Omental fat pad (tissue), 3 donors: ENCODE measurements at regions not wholly inside any gene's neighbourhood (a gene's known extent, or its start where the extent isn't known, plus 50 kb on each side); places are given as distances from the start of the nearest gene placed in this dataset.
"Not testable (repeated sequence)": the region's sequence is repeated elsewhere in the genome, so short reads cannot be mapped to it uniquely, and the experiment has no call there.

ENCODE experiments used
- ATAC-seq: fragments of 150-250 bp; one replicate; pipeline ENCODE4 v1.9.1; 2016; ENCODE audit warnings: mild to moderate bottlenecking, moderate library complexity; ENCODE audit not compliant: low FRiP score
- DNase-seq: peaks from one replicate; pipeline ENCODE4 v3.0.0-alpha.2; 2019; ENCODE audit warnings: low spot score
- TF ChIP-seq, protein P1 (sequence below), 3 donors: fragments of 450-650 bp; IDR thresholded peaks; one replicate each; pipeline ENCODE4 v1.5.1; 2016 to 2017; ENCODE audit warnings: antibody characterized with exemption in 3 of 3, mild to moderate bottlenecking in 3 of 3, moderate library complexity in 2 of 3

DNA sequence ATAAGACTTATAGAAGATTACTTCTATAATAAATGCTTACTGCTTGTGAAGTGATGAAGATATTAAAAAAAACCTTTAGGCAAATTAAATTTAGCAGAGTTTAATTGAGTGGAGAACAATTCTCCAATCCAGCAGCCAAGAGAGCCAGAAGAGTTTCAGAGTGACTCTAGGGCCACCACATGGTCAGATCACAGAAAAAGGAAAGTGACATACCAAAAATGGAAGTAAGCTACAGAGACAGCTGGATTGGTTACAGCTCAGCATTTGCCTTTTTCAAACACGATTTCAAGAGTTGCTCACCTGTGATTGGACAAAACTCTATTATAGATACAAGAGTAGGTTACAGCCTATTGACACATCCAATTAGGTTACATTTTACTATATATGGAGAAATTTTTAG, 79.0 kb upstream of the TRAM1L1 start:
- TF ChIP-seq, protein P1, sequence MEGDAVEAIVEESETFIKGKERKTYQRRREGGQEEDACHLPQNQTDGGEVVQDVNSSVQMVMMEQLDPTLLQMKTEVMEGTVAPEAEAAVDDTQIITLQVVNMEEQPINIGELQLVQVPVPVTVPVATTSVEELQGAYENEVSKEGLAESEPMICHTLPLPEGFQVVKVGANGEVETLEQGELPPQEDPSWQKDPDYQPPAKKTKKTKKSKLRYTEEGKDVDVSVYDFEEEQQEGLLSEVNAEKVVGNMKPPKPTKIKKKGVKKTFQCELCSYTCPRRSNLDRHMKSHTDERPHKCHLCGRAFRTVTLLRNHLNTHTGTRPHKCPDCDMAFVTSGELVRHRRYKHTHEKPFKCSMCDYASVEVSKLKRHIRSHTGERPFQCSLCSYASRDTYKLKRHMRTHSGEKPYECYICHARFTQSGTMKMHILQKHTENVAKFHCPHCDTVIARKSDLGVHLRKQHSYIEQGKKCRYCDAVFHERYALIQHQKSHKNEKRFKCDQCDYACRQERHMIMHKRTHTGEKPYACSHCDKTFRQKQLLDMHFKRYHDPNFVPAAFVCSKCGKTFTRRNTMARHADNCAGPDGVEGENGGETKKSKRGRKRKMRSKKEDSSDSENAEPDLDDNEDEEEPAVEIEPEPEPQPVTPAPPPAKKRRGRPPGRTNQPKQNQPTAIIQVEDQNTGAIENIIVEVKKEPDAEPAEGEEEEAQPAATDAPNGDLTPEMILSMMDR (IDR thresholded peaks at IDR 0.05): no peak
- DNase-seq: no peak
- ATAC-seq: no peak

DNA sequence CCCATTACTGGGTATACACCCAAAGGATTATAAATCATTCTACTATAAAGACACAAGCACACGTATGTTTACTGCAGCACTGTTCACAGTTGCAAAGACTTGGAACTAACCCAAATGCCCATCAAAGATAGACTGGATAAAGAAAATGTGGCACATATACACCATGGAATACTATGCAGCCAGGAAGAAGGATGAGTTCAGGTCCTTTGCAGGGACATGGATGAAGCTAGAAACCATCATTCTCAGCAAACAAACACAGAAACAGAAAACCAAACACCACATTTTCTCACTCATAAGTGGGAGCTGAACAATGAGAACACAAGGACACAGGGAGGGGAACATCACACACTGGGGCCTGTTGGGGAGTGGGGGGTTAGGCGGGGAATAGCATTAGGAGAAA, 90.0 kb upstream of the TRAM1L1 start:
- DNase-seq, ATAC-seq: not testable (repeated sequence)

DNA sequence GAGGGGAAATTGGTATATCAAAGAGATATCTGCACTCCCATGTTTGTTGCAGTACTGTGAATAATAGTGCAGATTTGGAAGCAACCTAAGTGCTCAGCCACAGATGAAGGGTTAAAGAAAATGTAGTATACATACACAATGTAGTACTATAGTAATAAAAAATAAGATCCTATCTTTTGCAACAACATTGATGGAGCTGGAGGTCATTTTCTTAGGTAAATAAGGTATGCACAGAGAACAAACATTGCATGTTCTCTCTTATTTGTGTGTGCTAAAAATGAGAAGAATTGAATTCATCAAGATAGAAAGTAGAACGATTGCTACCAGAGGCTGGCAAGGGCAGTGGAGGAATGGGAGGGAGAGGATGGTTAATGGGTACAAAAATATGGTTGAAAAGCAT, 117.9 kb upstream of the TRAM1L1 start:
- no peak for DNase-seq
- TF ChIP-seq, protein P1 (IDR thresholded peaks at IDR 0.05): no peak
- no peak for ATAC-seq

DNA sequence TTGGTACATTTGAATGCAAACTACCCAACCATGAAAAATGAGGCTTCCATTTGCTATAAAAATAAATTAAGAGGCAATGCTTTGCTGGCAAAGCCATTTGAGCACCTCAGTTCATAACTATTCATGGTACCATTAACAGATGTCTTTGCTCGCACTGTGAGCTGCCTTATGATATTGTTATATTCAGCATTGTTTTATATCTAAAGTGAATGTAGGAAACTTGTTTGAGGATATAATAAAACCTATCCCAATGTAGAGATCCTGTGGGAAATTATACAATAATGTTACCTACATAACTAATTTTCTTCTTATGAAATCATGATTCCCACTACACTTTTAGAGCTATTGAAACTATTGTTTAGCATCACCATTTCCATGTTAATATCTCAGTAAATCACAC, 125.2 kb upstream of the TRAM1L1 start:
- TF ChIP-seq, protein P1 (IDR thresholded peaks at IDR 0.05): no peak
- ATAC-seq: no peak

DNA sequence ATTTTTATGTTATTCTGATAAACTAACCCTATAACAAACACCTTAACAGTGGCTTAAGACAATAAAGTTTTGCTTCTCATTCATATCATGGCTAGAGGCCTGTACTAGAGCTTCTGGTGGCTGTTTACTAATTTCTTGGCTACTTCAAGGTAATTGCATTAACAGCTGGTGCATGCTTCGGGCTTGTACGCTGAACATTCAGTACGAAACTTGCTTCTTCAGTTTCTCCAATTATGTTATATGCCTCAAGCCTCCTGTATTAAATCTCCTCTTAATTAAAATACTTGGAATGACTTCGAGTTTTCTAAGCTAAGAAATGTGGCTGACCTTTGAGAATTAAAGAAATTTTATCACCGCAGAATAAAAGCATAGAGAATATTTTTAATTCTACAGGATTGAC, 138.9 kb upstream of the TRAM1L1 start:
- ATAC-seq (no peak), DNase-seq (no peak)
- TF ChIP-seq, protein P1 (IDR thresholded peaks at IDR 0.05): no peak

More for the DNA sequence above, 125.2 kb upstream of the TRAM1L1 start:
- no peak for DNase-seq

DNA sequence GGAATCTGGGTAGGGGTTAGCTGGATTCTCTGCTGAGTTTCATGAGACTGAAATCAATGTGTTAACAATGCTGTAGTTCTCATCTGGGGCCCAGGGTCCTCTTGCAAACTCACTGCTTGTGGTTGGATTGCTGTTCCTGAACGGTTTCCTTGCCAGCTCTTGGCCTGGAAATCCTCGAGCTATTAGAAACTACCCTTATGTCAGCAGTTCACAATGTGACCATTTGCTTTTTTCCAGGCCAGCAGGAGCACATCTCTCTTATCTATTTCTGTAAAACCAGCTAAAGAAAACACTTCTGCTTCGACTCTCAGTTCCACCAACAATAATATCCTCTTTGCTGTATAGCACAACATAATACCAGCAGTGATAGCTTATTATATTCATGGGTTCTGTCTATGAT, 140.1 kb upstream of the TRAM1L1 start:
- no peak for ATAC-seq
- TF ChIP-seq, protein P1 (IDR thresholded peaks at IDR 0.05): no peak
- no peak for DNase-seq

DNA sequence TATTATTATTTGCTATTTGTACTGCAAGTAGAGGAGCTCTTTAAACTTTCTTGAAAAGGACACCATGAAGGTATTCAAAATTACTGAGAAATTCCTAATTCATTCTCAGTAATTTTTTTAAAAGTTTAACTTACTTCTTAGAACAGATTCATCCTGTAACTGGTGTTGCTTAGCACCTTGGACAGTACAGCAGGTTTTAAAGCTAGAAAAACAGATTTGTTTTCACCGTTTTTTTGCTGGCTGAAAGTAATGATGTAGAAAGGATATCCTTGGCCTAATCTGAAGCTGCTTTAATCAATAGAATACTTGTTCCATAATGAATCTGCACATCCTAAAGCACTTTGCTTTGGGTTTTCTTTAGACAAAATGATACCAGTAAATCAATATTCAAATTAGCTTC, 142.5 kb upstream of the TRAM1L1 start:
- DNase-seq (no peak), ATAC-seq (no peak)
- TF ChIP-seq, protein P1 (IDR thresholded peaks at IDR 0.05): no peak

DNA sequence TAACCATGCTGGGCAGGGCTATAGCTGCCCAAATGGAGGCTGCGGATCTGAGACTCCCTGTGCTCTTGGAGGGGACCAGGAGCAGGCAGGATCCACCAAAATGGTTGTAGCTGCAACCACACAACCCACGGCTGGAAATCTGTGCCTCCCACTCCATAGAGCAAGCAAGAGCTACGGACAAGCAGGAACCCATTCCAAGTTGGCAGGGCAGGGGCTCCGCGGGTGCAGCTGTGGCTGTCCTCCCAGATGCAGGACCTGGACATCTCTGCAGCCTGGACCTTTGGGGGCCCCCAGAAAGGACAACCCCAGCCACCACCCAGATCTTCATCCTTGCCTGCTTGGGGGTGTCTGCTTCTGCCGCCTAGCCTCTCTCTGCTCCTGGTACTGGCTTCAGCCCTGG, 154.1 kb upstream of the TRAM1L1 start:
- ATAC-seq (no peak), DNase-seq (no peak)
- TF ChIP-seq, protein P1 (IDR thresholded peaks at IDR 0.05): no peak
